GM23338 (cell line): ENCODE measurements at regions not wholly inside any gene's neighbourhood (a gene's known extent, or its start where the extent isn't known, plus 50 kb on each side); places are given as distances from the start of the nearest gene placed in this dataset.

Source experiments
- ATAC-seq: fragments of 200-7000 bp; cut with Tn5 transposase; 3 replicates; pipeline ENCODE4 v1.9.1; 2020
- DNase-seq: peaks from one replicate; pipeline ENCODE4 v3.0.0-alpha.2; 2015; ENCODE audit warnings: low spot score
- H2AFZ ChIP-seq: fragments of 200-600 bp; sonication (generic); 2 replicates; pipeline ENCODE4 v1.8.0; 2016; ENCODE audit warnings: antibody characterized with exemption, mild to moderate bottlenecking, moderate library complexity
- H3F3A ChIP-seq: fragments of 200-600 bp; sonication (generic); replicated peaks from 2 replicates; pipeline ENCODE4 v1.8.0; 2017; ENCODE audit warnings: antibody characterized with exemption, mixed run types, low read depth
- H3K27ac ChIP-seq: fragments of 200-600 bp; sonication (generic); 2 replicates; pipeline ENCODE4 v1.6.1; 2016; ENCODE audit warnings: low read depth
- H3K27me3 ChIP-seq: fragments of 200-600 bp; sonication (generic); 2 replicates; pipeline ENCODE4 v1.8.0; 2016; ENCODE audit warnings: mild to moderate bottlenecking, mixed run types, moderate library complexity; ENCODE audit not compliant: insufficient read depth
- H3K36me3 ChIP-seq: fragments of 200-600 bp; sonication (generic); 2 replicates; pipeline ENCODE4 v1.8.0; 2016; ENCODE audit warnings: mild to moderate bottlenecking; ENCODE audit not compliant: insufficient read depth
- H3K4me1 ChIP-seq: fragments of 200-600 bp; sonication (generic); 2 replicates; pipeline ENCODE4 v1.8.0; 2016; ENCODE audit warnings: mild to moderate bottlenecking, moderate library complexity; ENCODE audit not compliant: insufficient read depth
- H3K4me2 ChIP-seq: fragments of 200-600 bp; sonication (generic); 2 replicates; pipeline ENCODE4 v1.7.1; 2017; ENCODE audit warnings: mixed run types
- H3K4me3 ChIP-seq: fragments of 200-600 bp; sonication (generic); 2 replicates; pipeline ENCODE4 v1.6.1; 2016; ENCODE audit warnings: mixed run types
- H3K79me2 ChIP-seq: fragments of 200-600 bp; sonication (generic); replicated peaks from 2 replicates; pipeline ENCODE4 v1.8.0; 2017; ENCODE audit warnings: mild to moderate bottlenecking; ENCODE audit not compliant: insufficient read depth
- H3K9me2 ChIP-seq: fragments of 200-600 bp; sonication (generic); 2 replicates; pipeline ENCODE4 v1.8.0; 2017; ENCODE audit not compliant: insufficient read depth
- H4K20me1 ChIP-seq: fragments of 200-600 bp; sonication (generic); replicated peaks from 2 replicates; pipeline ENCODE4 v1.8.0; 2017; ENCODE audit warnings: mild to moderate bottlenecking; ENCODE audit not compliant: insufficient read depth
- H3K27ac Mint-ChIP-seq: 2 replicates; pipeline ENCODE4 v1.8.0; 2020; ENCODE audit warnings: inconsistent platforms, mild to moderate bottlenecking, moderate library complexity, mixed read lengths
- H3K27me3 Mint-ChIP-seq: 3 replicates; pipeline ENCODE4 v1.8.0; 2022; ENCODE audit warnings: low read depth, mild to moderate bottlenecking, moderate library complexity, mixed read lengths, inconsistent platforms; ENCODE audit not compliant: insufficient read depth, poor library complexity
- H3K36me3 Mint-ChIP-seq: 3 replicates; pipeline ENCODE4 v1.8.0; 2021; ENCODE audit warnings: low read depth, mild to moderate bottlenecking, inconsistent platforms, moderate library complexity, mixed read lengths
- H3K4me1 Mint-ChIP-seq: 3 replicates; pipeline ENCODE4 v1.8.0; 2020; ENCODE audit warnings: mild to moderate bottlenecking, inconsistent platforms, mixed read lengths
- H3K4me3 Mint-ChIP-seq: 3 replicates; pipeline ENCODE4 v1.8.0; 2021; ENCODE audit warnings: moderate library complexity, mild to moderate bottlenecking, inconsistent platforms, mixed read lengths
- H3K9me3 Mint-ChIP-seq: 3 replicates; pipeline ENCODE4 v1.8.0; 2020; ENCODE audit warnings: moderate library complexity, mild to moderate bottlenecking, inconsistent platforms, mixed read lengths
- CREB1 ChIP-seq: fragments of 250-450 bp; sonication (Bioruptor Pico); IDR thresholded peaks from 2 replicates; pipeline ENCODE4 v1.5.0; 2020; ENCODE audit warnings: low read depth, mild to moderate bottlenecking, moderate library complexity
- CTCF ChIP-seq, 2 experiments: fragments of 200-600 bp in 1 of 2; sonication (generic) in 1 of 2; conservative IDR thresholded peaks; 2 replicates each; pipeline versions ENCODE4 v1.5.1 to v1.6.1; 2016 to 2017; ENCODE audit warnings: antibody characterized with exemption in 2 of 2, low read depth in 2 of 2, mild to moderate bottlenecking in 2 of 2, moderate library complexity in 1 of 2
- EZH2 ChIP-seq: fragments of 200-600 bp; sonication (generic); IDR thresholded peaks from one replicate; pipeline ENCODE4 v1.8.0; 2017; ENCODE audit warnings: antibody characterized with exemption, mild to moderate bottlenecking, low read depth; ENCODE audit not compliant: unreplicated experiment
- EZH2phosphoT487 ChIP-seq: fragments of 200-600 bp; sonication (generic); IDR thresholded peaks from one replicate; pipeline ENCODE4 v1.8.1; 2018; ENCODE audit warnings: antibody characterized with exemption; ENCODE audit not compliant: unreplicated experiment
- JUNB ChIP-seq: IDR thresholded peaks from one replicate; pipeline ENCODE4 v1.6.1; 2016; ENCODE audit warnings: antibody characterized with exemption; ENCODE audit not compliant: unreplicated experiment
- NANOG ChIP-seq: IDR thresholded peaks from 2 replicates; pipeline ENCODE4 v1.6.1; 2016; ENCODE audit warnings: antibody characterized with exemption, borderline replicate concordance
- POLR2AphosphoS5 ChIP-seq: IDR thresholded peaks from 2 replicates; pipeline ENCODE4 v1.6.1; 2016; ENCODE audit warnings: antibody characterized with exemption, low read depth
- STAT1 ChIP-seq: IDR thresholded peaks from one replicate; pipeline ENCODE4 v1.6.1; 2016; ENCODE audit warnings: antibody characterized with exemption; ENCODE audit not compliant: unreplicated experiment
- ZNF114 ChIP-seq: fragments of 250-450 bp; sonication (Bioruptor Pico); IDR thresholded peaks from 2 replicates; pipeline ENCODE4 v1.5.0; 2020; ENCODE audit warnings: mild to moderate bottlenecking, moderate library complexity
- ZNF331 ChIP-seq: fragments of 250-450 bp; sonication (Bioruptor Pico); IDR thresholded peaks from 2 replicates; pipeline ENCODE4 v1.5.0; 2020; ENCODE audit warnings: low read depth, mild to moderate bottlenecking, moderate library complexity
- ZNF462 ChIP-seq: fragments of 250-450 bp; sonication (Bioruptor Pico); IDR thresholded peaks from 2 replicates; pipeline ENCODE4 v1.5.0; 2020; ENCODE audit warnings: mild to moderate bottlenecking, moderate library complexity
- TF ChIP-seq, protein P1 (sequence below): IDR thresholded peaks from 2 replicates; pipeline ENCODE4 v1.6.1; 2016; ENCODE audit warnings: antibody characterized with exemption

DNA sequence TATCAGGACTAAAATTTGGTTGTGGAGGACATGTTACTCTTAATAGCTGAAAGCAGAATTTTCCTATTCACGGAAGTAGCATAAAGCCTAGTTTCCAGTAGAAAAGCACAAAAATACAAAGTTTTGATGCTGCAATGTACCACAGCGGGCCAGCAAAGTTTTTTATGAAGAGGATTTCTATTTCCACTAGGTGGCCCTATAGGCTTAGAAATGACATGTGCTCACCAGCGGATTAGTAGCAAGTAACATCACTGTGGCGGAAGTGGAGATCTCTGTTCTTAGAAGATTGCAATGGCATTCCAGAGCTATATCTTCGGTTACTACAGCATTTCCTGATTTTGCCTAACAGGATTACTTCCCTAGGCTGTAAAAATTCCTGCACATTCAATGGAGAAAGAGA is 1219.0 kb upstream of the EYS start:
- no peak overlapping the region for H2AFZ ChIP-seq
- no peaks in the 10 kb centered on the region for H4K20me1 ChIP-seq
- no peaks in the 10 kb centered on the region for H3K79me2 ChIP-seq
- peaks cover 15% of the 10 kb centered on the region for H3K36me3 ChIP-seq
- no peak overlapping the region for H3K4me3 Mint-ChIP-seq
- TF ChIP-seq POLR2AphosphoS5 (no peak), CTCF (conservative IDR thresholded peaks at IDR 0.05; ENCODE audit: low read depth in 2 of 2) (peak in 1 of 2 experiments; percentile 49)
- DNase-seq, result peak; percentile 43
- H3K4me1 Mint-ChIP-seq, result no peaks in the 10 kb centered on the region
- H3F3A ChIP-seq, result no peaks in the 10 kb centered on the region
- no peaks in the 10 kb centered on the region for H3K27me3 ChIP-seq
- H3K4me1 ChIP-seq, result no peaks in the 10 kb centered on the region
- H3K4me3 ChIP-seq, result no peak overlapping the region
- no peak overlapping the region for H3K4me2 ChIP-seq
- peaks cover 80% of the 10 kb centered on the region for H3K9me3 Mint-ChIP-seq
- H3K27ac ChIP-seq, result no peak overlapping the region
- H3K27ac Mint-ChIP-seq, result no peak overlapping the region
- peaks cover 4% of the 10 kb centered on the region for H3K9me2 ChIP-seq
- no peaks in the 10 kb centered on the region for H3K27me3 Mint-ChIP-seq
- no peak for ATAC-seq
- H3K36me3 Mint-ChIP-seq, result peaks cover 50% of the 10 kb centered on the region

DNA sequence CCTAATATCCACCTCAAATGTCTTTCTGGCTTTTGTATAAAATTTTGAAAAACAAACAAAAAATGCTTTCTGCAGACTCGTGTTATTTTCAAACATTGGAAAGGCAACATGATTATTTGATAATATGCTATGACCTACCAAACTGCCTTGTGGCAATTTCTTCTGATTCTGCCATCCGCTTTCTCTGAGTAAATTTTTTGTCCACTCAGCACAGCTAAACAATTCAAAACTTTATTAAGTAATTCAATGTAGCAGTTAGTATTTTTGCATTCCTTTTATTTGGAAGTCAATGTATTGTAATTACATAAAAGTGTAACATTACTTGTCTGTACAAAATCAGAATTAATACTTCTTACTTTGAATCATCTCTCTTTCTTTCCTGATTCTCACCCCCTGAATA is 1206.6 kb upstream of the EYS start:
- no peaks in the 10 kb centered on the region for H3K4me1 ChIP-seq
- no peak overlapping the region for H3K4me3 ChIP-seq
- H3K27ac ChIP-seq, result no peak overlapping the region
- no peak overlapping the region for H3K4me2 ChIP-seq
- no peak overlapping the region for H3K27ac Mint-ChIP-seq
- H4K20me1 ChIP-seq, result no peaks in the 10 kb centered on the region
- H3K79me2 ChIP-seq, result no peaks in the 10 kb centered on the region
- H3K4me3 Mint-ChIP-seq, result no peak overlapping the region
- no peaks in the 10 kb centered on the region for H3K36me3 Mint-ChIP-seq
- H3K9me2 ChIP-seq, result no peaks in the 10 kb centered on the region
- no peaks in the 10 kb centered on the region for H3K27me3 ChIP-seq
- H3K27me3 Mint-ChIP-seq, result no peaks in the 10 kb centered on the region
- H3K36me3 ChIP-seq, result no peaks in the 10 kb centered on the region
- no peaks in the 10 kb centered on the region; the same call in 1 of the 3 replicates for H3K9me3 Mint-ChIP-seq
- ATAC-seq (no peak), DNase-seq (no peak)
- no peaks in the 10 kb centered on the region for H3F3A ChIP-seq
- H3K4me1 Mint-ChIP-seq, result no peaks in the 10 kb centered on the region
- no peak overlapping the region for H2AFZ ChIP-seq
- TF ChIP-seq POLR2AphosphoS5 (no peak), STAT1 (no peak), ZNF462 (CRISPR knock-in tag) (no peak), ZNF114 (CRISPR knock-in tag) (no peak), EZH2phosphoT487 (no peak), ZNF331 (no peak), CREB1 (CRISPR knock-in tag) (no peak), JUNB (no peak), NANOG (no peak), CTCF (conservative IDR thresholded peaks at IDR 0.05; ENCODE audit: low read depth in 2 of 2) (no peak), EZH2 (no peak)
- TF ChIP-seq, protein P1, sequence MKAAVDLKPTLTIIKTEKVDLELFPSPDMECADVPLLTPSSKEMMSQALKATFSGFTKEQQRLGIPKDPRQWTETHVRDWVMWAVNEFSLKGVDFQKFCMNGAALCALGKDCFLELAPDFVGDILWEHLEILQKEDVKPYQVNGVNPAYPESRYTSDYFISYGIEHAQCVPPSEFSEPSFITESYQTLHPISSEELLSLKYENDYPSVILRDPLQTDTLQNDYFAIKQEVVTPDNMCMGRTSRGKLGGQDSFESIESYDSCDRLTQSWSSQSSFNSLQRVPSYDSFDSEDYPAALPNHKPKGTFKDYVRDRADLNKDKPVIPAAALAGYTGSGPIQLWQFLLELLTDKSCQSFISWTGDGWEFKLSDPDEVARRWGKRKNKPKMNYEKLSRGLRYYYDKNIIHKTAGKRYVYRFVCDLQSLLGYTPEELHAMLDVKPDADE, result no peak
